ENCODE measurements at regions not wholly inside any gene's neighbourhood (a gene's known extent, or its start where the extent isn't known, plus 50 kb on each side); places are given as distances from the start of the nearest gene placed in this dataset.

DNA sequence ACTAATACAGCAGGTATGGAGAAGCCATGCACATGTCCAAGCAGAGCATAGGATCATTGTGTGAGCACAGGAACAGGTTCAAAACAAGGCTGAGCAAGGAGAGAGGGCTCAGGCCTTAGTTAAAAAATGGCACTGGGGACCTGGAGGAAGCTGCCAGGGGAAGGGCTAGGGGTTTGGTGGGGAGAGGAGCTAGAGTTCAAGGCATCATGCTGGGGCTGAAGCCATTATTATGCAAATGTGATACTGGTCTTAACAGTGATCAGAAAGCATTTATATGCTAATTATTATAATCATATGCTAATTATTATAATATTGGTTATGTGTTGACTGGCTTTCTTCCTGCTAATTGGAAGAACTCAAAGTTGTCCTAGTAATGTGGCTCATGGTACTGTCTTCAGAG is 546.0 kb upstream of the CFAP20DC start:
- Histone ChIP-seq H4K20me1 (no peaks in the 10 kb centered on the region), H3K9me3 (peaks cover 11% of the 10 kb centered on the region), H3K4me2 (no peak overlapping the region), H3K4me3 (no peak overlapping the region), H3K9ac (no peak overlapping the region), H3K4me1 (peaks cover 5% of the 10 kb centered on the region; the same call in 1 of the 2 replicates), H3K27ac (no peak overlapping the region), H3K27me3 (no peaks in the 10 kb centered on the region), H3K36me3 (no peaks in the 10 kb centered on the region)
- TF ChIP-seq Cebpa-rat (IDR thresholded peaks at IDR 0.05), result no peak

DNA sequence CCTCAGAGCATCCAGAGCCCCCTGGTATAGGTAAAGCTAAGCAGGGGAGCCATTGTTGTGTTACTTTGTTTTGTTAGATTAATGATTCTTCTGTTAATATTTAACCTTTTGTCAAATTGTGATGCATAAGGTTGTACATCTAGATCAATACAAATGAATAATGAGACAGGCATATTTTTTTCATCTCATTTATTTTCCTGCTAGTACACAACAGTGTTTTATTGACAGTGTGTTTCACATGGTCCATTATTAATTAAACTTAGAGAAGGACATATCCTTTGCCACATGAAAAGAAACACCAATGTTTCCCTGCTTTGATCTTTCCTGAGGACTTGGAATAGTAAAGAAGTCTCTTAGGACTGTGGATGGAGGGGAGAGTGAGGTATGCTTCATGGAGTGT is 543.6 kb upstream of the CFAP20DC start:
- H3K9ac ChIP-seq, result no peak overlapping the region
- H3K27ac ChIP-seq, result no peak overlapping the region
- H3K4me2 ChIP-seq, result no peak overlapping the region
- H4K20me1 ChIP-seq, result no peaks in the 10 kb centered on the region
- H3K27me3 ChIP-seq, result no peaks in the 10 kb centered on the region
- no peak for TF ChIP-seq Cebpa-rat (IDR thresholded peaks at IDR 0.05)
- no peaks in the 10 kb centered on the region for H3K36me3 ChIP-seq
- no peak overlapping the region for H3K4me3 ChIP-seq
- peaks cover 5% of the 10 kb centered on the region; the same call in 1 of the 2 replicates for H3K4me1 ChIP-seq
- H3K9me3 ChIP-seq, result peaks cover 11% of the 10 kb centered on the region

DNA sequence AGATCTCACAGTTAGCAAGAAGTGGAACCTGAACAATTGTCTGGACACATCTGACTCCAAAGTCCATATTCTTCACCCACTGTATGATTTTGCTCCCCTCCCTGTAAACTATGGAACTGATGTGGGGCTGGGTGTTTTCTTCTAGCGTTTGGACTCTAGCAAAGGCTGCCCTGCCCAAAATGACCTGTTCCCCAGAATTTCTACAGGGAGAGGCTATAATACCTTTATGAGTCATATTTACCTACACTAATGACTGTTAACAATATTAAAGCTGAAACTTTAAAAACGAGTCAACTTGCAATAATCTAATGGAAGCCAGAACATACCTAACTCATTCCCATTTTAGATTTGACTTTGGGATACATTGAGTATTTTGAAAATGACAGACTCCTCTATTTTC is 531.2 kb upstream of the CFAP20DC start:
- Histone ChIP-seq H3K4me1 (peaks cover 5% of the 10 kb centered on the region; the same call in 1 of the 2 replicates), H3K36me3 (no peaks in the 10 kb centered on the region), H3K27ac (no peak overlapping the region), H4K20me1 (no peaks in the 10 kb centered on the region), H3K4me2 (no peak overlapping the region), H3K9ac (no peak overlapping the region), H3K9me3 (peaks cover 8% of the 10 kb centered on the region; the same call in 1 of the 2 replicates), H3K4me3 (no peak overlapping the region), H3K27me3 (no peaks in the 10 kb centered on the region)
- TF ChIP-seq Cebpa-rat (IDR thresholded peaks at IDR 0.05), result no peak

DNA sequence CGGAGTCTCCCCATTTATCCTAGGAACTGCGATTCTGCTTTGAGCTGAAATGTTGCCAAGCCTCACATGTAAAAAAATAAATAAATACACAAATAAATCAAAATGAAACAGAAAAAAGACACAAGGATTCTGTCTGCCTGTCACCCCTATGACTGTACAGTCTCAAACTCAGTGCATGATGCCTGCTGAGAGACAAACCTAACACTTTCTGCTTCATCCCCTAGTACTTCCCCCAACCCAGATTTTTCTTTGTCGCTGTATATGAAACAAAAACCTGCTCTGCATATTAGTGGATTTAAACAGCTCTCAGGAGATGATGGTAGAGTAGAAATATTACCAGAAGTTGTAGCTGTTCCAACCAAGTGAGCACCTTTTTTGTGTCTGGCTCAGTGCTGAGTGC is 530.7 kb upstream of the CFAP20DC start:
- Histone ChIP-seq H3K4me1 (peaks cover 5% of the 10 kb centered on the region; the same call in 1 of the 2 replicates), H3K4me3 (no peak overlapping the region), H3K27ac (no peak overlapping the region), H3K36me3 (no peaks in the 10 kb centered on the region), H3K9ac (no peak overlapping the region), H3K4me2 (no peak overlapping the region), H3K27me3 (no peaks in the 10 kb centered on the region), H4K20me1 (no peaks in the 10 kb centered on the region), H3K9me3 (0 out of 2 replicates have a peak, but pooled peaks cover 5% of the 10 kb centered on the region)
- no peak for TF ChIP-seq Cebpa-rat (IDR thresholded peaks at IDR 0.05)

DNA sequence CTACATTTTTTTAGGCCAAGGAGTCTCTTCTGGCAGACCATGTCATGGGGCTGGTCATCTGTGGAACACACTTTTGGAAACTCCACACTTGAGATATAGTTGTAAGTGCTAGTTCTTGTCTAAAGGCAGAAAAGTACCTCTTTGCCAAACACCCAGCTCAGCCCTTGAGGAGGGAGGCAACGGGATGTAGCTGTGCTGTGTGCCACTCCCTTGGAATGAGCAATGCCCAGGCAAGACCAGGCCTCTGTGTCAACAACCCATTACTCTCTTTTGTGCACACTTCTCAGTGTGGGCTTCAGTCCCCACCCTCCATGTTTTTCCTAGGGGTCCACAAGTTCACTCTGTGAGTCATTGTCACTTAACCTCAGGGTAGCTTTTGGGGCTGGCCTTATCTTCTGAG is 528.3 kb upstream of the CFAP20DC start:
- Histone ChIP-seq H3K9ac (no peak overlapping the region), H3K4me3 (no peak overlapping the region), H3K36me3 (no peaks in the 10 kb centered on the region), H3K27me3 (no peaks in the 10 kb centered on the region), H3K4me2 (no peak overlapping the region), H3K9me3 (0 out of 2 replicates have a peak, but pooled peaks cover 5% of the 10 kb centered on the region), H4K20me1 (no peaks in the 10 kb centered on the region), H3K27ac (no peak overlapping the region), H3K4me1 (peaks cover 5% of the 10 kb centered on the region; the same call in 1 of the 2 replicates)
- no peak for TF ChIP-seq Cebpa-rat (IDR thresholded peaks at IDR 0.05)

DNA sequence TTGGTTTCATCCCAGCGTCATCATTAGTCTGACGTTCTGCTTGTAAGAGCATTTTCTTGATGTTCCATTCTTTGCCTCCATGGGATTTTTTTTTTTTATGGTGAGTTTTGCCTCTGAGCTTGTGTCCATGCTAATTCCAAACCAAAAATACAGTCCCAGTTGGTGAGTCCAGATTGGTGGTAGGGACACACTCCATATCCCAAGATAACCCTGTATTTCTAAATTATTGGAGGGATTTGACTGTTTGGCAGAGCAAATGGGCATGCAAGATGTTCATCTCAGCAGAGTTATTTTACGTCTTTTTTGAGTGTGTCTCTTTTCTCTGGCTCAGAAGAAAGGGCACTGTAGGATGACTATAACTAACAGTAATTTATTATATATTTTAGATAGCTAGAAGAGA is 526.8 kb upstream of the CFAP20DC start:
- Histone ChIP-seq H3K9ac (no peak overlapping the region), H4K20me1 (no peaks in the 10 kb centered on the region), H3K27ac (no peak overlapping the region), H3K4me1 (peaks cover 5% of the 10 kb centered on the region; the same call in 1 of the 2 replicates), H3K27me3 (no peaks in the 10 kb centered on the region), H3K4me2 (no peak overlapping the region), H3K4me3 (no peak overlapping the region), H3K36me3 (no peaks in the 10 kb centered on the region), H3K9me3 (no peaks in the 10 kb centered on the region)
- TF ChIP-seq Cebpa-rat (IDR thresholded peaks at IDR 0.05), result no peak

DNA sequence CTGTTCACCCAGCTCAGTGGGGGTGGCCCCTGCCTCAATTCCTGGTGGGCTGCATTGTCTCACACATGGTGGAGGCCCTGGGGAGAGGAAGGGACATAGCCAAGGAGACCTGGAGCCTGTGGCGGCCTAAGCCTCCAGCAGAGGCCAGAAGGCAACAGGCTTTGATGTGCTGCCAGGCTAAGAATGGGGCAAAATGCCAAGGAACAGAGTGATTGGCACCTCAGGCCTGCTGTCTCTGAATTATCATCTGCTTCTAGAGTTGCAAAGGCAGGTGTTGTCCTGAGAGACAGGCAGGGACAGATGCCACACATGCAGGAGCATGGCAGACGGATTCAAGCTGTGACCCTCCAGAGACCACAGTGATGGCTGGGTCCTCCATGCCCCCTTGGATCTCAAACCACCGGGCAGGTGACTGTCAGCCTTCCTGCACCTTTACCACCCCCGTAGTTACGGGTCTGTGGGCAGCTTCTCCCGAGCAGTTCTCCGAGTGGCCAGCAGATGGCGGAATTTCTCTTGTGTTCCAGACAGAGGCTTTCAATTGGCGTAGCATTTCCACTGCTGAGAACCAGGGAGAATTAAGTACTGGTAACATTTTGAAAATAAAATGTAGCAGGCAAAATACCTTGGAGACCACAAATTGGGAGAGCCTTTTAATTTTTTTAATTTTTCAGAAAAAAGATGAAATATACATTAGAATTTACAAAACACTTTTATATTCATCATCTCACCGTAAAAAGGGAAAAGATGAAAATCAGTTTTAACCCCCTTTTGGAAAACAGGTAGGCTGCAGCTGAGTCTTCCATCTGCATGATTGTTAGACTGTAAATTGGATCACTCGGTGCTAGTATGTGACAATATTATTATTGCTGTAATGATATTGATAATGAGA is 525.5 kb upstream of the CFAP20DC start:
- Histone ChIP-seq H3K36me3 (no peaks in the 10 kb centered on the region), H3K4me1 (peaks cover 5% of the 10 kb centered on the region; the same call in 1 of the 2 replicates), H3K9ac (no peak overlapping the region), H3K4me2 (no peak overlapping the region), H3K27me3 (no peaks in the 10 kb centered on the region), H3K4me3 (no peak overlapping the region), H3K9me3 (no peaks in the 10 kb centered on the region), H3K27ac (no peak overlapping the region), H4K20me1 (no peaks in the 10 kb centered on the region)
- no peak for TF ChIP-seq Cebpa-rat (IDR thresholded peaks at IDR 0.05)

DNA sequence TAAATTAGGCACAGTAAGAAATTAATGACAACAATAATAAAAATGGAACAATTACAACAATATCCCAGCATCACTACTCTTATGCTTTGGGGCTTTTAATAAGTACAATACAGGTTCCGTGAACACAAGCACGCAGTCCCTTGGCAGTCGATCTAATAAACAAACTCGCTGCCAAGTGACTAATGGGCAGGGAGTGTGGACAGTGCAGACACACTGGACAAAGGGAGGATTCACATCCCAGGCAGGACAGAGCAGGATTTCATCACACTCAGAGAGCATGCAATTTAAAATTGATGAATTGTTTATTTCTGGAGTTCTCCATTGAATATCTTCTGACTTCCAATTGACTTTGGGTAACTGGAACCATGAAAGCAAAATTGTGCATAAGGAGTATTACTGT is 524.1 kb upstream of the CFAP20DC start:
- Histone ChIP-seq H3K36me3 (no peaks in the 10 kb centered on the region), H4K20me1 (no peaks in the 10 kb centered on the region), H3K27me3 (no peaks in the 10 kb centered on the region), H3K4me1 (peaks cover 5% of the 10 kb centered on the region; the same call in 1 of the 2 replicates), H3K4me3 (no peak overlapping the region), H3K4me2 (no peak overlapping the region), H3K9ac (no peak overlapping the region), H3K27ac (no peak overlapping the region), H3K9me3 (no peaks in the 10 kb centered on the region)
- TF ChIP-seq Cebpa-rat (IDR thresholded peaks at IDR 0.05), result no peak

DNA sequence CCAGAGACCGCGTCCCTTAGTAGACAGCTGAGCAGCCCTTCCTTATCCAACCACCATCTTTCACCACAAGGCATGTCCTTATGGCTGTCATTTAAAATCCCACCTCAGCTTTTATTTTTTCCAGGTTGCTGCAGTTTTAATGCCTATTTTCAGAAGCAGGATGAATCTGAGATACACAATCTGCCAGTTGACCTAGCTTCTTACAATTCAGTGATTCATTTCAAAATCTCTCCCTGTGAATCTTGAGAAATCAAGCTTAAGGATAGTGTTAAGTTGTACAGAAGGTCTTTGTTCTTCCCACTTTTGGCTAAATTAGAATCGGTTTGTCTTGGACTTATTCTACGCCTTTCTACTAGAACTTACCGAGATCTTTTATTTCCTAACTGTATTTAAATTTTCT is 522.3 kb upstream of the CFAP20DC start:
- Histone ChIP-seq H4K20me1 (no peaks in the 10 kb centered on the region), H3K4me3 (no peak overlapping the region), H3K9ac (no peak overlapping the region), H3K27me3 (no peaks in the 10 kb centered on the region), H3K27ac (no peak overlapping the region), H3K36me3 (no peaks in the 10 kb centered on the region), H3K9me3 (no peaks in the 10 kb centered on the region), H3K4me1 (no peaks in the 10 kb centered on the region), H3K4me2 (no peak overlapping the region)
- no peak for TF ChIP-seq Cebpa-rat (IDR thresholded peaks at IDR 0.05)

DNA sequence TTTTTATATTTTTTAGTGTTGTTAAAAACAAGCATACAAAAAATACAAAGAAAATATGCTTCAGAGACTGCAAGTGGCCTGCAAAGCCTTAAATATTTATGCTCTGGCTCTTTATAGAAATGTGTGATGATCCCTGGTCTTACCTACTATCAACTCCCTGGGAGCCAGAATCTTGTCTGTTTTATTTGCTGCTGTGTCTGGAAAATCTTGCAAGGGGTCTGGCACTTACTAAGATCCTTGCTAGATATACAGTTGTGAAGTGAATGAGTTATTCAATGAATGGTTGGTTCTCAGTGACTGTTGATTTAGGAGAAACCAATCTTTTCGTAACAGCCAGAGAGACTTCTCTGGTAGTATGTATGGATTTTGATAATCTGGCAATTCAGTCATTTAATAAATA is 521.0 kb upstream of the CFAP20DC start:
- Histone ChIP-seq H4K20me1 (no peaks in the 10 kb centered on the region), H3K9me3 (no peaks in the 10 kb centered on the region)
- TF ChIP-seq Cebpa-rat (IDR thresholded peaks at IDR 0.05), result no peak

More for the DNA sequence above, 521.0 kb upstream of the CFAP20DC start:
- Histone ChIP-seq H3K36me3 (no peaks in the 10 kb centered on the region), H3K27me3 (no peaks in the 10 kb centered on the region), H3K9ac (no peak overlapping the region), H3K27ac (no peak overlapping the region), H3K4me3 (no peak overlapping the region), H3K4me1 (no peaks in the 10 kb centered on the region), H3K4me2 (no peak overlapping the region)
